Kidney (tissue), 13 donors: ENCODE measurements at regions not wholly inside any gene's neighbourhood (a gene's known extent, or its start where the extent isn't known, plus 50 kb on each side); places are given as distances from the start of the nearest gene placed in this dataset.
A peak's percentile ranks its signal among the peaks of the same experiment; 100 is the strongest.

Experiments used
- DNase-seq, 5 donors: peaks; one replicate each; pipeline ENCODE4 v3.0.0-alpha.2; 2013 to 2020
- FAIRE-seq: peaks from 2 replicates; lab custom pipeline; 2012; peaks lifted over from hg19 to GRCh38; lab: Jason Lieb, UNC
- H3K27ac ChIP-seq, 2 donors: one replicate each; pipeline ENCODE4 v1.7.0; 2013; ENCODE audit warnings: low read depth in 2 of 2, low read length in 2 of 2, inconsistent platforms in 1 of 2
- H3K27me3 ChIP-seq: one replicate; pipeline ENCODE4 v1.7.1; 2013; ENCODE audit warnings: low read length, inconsistent platforms; ENCODE audit not compliant: control insufficient read depth, insufficient read depth
- H3K36me3 ChIP-seq, 3 donors: one replicate each; pipeline versions ENCODE4 v1.7.0 to v1.7.1; 2013; ENCODE audit warnings: low read length in 3 of 3, control low read depth in 1 of 3, inconsistent platforms in 1 of 3; ENCODE audit not compliant: insufficient read depth in 3 of 3, control insufficient read depth in 2 of 3
- H3K4me1 ChIP-seq, 3 donors: one replicate each; pipeline versions ENCODE4 v1.7.0 to v1.7.1; 2013; ENCODE audit warnings: low read length in 3 of 3, inconsistent platforms in 1 of 3, low read depth in 1 of 3; ENCODE audit not compliant: control insufficient read depth in 2 of 3, insufficient read depth in 2 of 3
- H3K4me3 ChIP-seq, 3 donors: one replicate each; pipeline versions ENCODE4 v1.7.0 to v1.8.1; 2013; ENCODE audit warnings: low read length in 3 of 3, control low read depth in 1 of 3, inconsistent platforms in 1 of 3
- H3K9ac ChIP-seq, 3 donors: one replicate each; pipeline versions ENCODE4 v1.7.0 to v1.7.1; 2013; ENCODE audit warnings: low read length in 3 of 3, control low read depth in 1 of 3, inconsistent platforms in 1 of 3
- H3K9me3 ChIP-seq, 3 donors: one replicate each; pipeline versions ENCODE4 v1.7.0 to v1.7.1; 2013; ENCODE audit warnings: low read length in 3 of 3, control low read depth in 1 of 3, inconsistent platforms in 1 of 3; ENCODE audit not compliant: control insufficient read depth in 2 of 3, insufficient read depth in 1 of 3
- CTCF ChIP-seq: IDR thresholded peaks from 3 replicates; pipeline ENCODE4 v1.5.1; 2012; ENCODE audit warnings: mild to moderate bottlenecking, moderate library complexity, borderline replicate concordance; ENCODE audit not compliant: insufficient read depth; ENCODE audit errors: extremely low read depth
- intact Hi-C: fragments of 100-400 bp; cut with DNase I; formaldehyde crosslinking; loops from one replicate; pipeline ENCODE4 v1.11.1; 2022
- donor health status: control.
- donor health status: control.
- donor health status: control.
- donor health status: control.
- donor health status: control.
- donor health status: DM: yes; HTN: yes; CAD: no.
- donor health status: Normal renal cell carcinoma (clear cell type).

GRCh38 chr6:164098857-164099267 is 684.3 kb downstream of the QKI start:
- TF ChIP-seq CTCF, result no peak
- no peak overlapping the region for H3K4me3 ChIP-seq
- intact Hi-C loops, result no loop called here
- no peaks in the 10 kb centered on the region for H3K27me3 ChIP-seq
- no peaks in the 10 kb centered on the region for H3K4me1 ChIP-seq
- no peak overlapping the region for H3K27ac ChIP-seq
- no peak overlapping the region for H3K9ac ChIP-seq
- no peak for DNase-seq
- FAIRE-seq, result no peak
- H3K9me3 ChIP-seq, result no peaks in the 10 kb centered on the region
- H3K36me3 ChIP-seq, result no peaks in the 10 kb centered on the region

GRCh38 chr6:164097551-164098398 is 683.3 kb downstream of the QKI start:
- Histone ChIP-seq H3K9me3 (no peaks in the 10 kb centered on the region), H3K4me3 (no peak overlapping the region), H3K27ac (no peak overlapping the region), H3K4me1 (no peaks in the 10 kb centered on the region), H3K27me3 (no peaks in the 10 kb centered on the region), H3K9ac (no peak overlapping the region), H3K36me3 (no peaks in the 10 kb centered on the region)
- TF ChIP-seq CTCF, result no peak
- no peak for FAIRE-seq
- peak in 2 of 5 donors; percentile 14 to 50 for DNase-seq
- intact Hi-C loops, result no loop called here

- H3K4me1 ChIP-seq, result no peaks in the 10 kb centered on the region
- intact Hi-C loops, result no loop called here
- no peaks in the 10 kb centered on the region for H3K36me3 ChIP-seq
- no peak overlapping the region for H3K4me3 ChIP-seq
- DNase-seq (no peak), FAIRE-seq (no peak)
- no peaks in the 10 kb centered on the region for H3K27me3 ChIP-seq
- no peaks in the 10 kb centered on the region for H3K9me3 ChIP-seq
- H3K27ac ChIP-seq, result no peak overlapping the region
- no peak overlapping the region for H3K9ac ChIP-seq
- no peak for TF ChIP-seq CTCF
Observed at GRCh38 chr6:164097056-164097455, 682.5 kb downstream of the QKI start.

GRCh38 chr6:164095056-164095455 is 680.5 kb downstream of the QKI start:
- TF ChIP-seq CTCF, result no peak
- no peak for FAIRE-seq
- no peaks in the 10 kb centered on the region for H3K27me3 ChIP-seq

More at GRCh38 chr6:164095056-164095455, 680.5 kb downstream of the QKI start:
- no peak for DNase-seq
- Histone ChIP-seq H3K4me3 (no peak overlapping the region), H3K9me3 (no peaks in the 10 kb centered on the region), H3K36me3 (no peaks in the 10 kb centered on the region), H3K9ac (no peak overlapping the region), H3K4me1 (no peaks in the 10 kb centered on the region), H3K27ac (no peak overlapping the region)
- intact Hi-C loops, result no loop called here
